Tongue (tissue), 1 donor: ENCODE measurements at regions not wholly inside any gene's neighbourhood (a gene's known extent, or its start where the extent isn't known, plus 50 kb on each side); places are given as distances from the start of the nearest gene placed in this dataset.
"Not testable (repeated sequence)": the region's sequence is repeated elsewhere in the genome, so short reads cannot be mapped to it uniquely, and the experiment has no call there.

Experiments
- DNase-seq: peaks from one replicate; pipeline ENCODE4 v3.0.0-alpha.2; 2015

DNA sequence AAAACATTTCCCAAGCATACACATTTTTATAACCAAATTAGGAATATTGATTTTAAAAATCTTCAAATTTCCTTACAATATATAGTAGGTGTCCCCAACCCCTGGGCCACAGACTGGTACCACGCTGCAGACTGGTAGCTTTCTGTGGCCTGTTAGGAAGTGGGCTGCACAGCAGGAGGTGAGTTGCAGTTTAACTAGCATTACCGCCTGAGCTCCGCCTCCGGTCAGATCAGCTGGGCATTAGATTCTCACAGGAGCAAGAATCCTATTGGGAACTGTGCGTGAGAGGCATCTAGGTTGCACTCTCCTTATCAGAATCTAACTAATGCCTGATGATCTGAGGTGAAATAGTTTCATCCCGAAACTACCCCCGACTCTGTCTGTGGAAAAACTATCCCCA, 62.1 kb downstream of the ZWINT start:
- no peak for DNase-seq

DNA sequence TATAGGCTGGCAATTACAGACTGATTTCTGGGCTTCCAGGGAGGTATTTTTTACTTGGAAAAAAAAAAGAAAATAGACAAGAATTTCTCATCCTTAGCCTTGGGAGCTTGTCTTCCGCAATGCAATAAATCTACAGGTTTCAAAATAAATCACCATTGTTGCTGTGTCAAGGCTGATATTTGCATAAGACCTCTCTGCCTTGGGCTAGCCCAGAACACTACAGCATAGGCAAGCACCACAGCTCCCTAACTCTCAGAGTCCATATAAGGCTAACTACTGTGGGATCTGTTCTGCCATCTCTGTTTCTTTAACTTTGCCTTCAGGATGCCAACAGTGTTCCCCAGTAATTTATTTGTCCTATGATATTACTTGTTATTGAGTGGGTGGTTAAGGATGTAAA, 64.4 kb downstream of the ZWINT start:
- DNase-seq = no peak

DNA sequence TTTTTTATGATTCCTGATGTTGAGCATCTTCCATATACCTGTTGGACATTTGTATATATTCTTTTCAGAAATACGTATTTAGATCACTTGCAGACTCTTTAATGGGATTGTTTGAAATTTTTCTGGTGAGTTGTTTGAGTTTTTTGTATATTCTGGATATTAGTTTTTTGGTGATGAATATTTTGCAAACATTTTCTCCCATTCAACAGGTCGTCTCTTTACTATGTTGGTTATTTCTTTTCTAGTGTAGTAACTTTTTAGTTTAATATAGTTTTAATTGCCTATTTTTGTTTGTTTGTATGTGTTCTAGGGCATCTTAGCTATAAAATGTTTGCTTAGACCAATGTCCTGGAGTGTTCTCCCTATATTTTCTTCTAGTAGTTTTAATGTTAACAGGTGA, 72.7 kb downstream of the ZWINT start:
- DNase-seq = no peak

DNA sequence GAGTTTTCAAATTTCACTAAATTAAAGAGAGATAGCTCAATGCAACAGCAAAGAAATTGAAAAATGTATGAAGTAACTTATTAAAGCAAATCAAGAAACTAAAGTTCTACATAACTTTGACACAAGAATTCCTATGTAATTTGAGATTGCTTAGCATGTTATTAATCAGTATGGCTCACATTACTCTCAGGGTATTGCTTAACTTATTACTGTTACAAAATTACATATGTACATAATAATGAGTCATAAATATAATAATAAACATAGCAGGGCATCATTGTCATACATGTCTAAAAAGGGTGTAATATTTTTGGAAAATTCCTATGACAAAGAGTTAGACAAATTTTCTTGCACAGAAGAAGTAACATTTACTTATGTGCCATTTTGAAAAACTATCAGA, 75.0 kb downstream of the ZWINT start:
- DNase-seq = no peak

DNA sequence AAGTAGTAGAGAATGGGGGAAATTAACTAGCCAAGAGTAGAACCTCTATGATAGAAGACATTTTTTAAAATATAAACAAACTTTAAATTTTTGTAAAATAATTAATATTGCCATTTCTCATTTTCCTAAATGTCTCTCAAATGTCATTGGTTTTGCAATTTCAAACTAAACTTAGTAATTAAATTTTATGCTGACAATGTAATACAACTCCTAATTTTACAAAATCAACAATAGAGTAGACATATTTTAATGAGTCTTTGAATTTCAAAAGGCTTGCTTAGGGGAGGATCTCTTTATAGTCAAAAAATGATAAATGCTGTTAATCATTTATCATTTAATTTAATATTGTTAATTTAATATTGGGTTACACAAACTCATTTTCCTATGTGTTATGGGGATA, 81.8 kb downstream of the ZWINT start:
- no peak for DNase-seq

DNA sequence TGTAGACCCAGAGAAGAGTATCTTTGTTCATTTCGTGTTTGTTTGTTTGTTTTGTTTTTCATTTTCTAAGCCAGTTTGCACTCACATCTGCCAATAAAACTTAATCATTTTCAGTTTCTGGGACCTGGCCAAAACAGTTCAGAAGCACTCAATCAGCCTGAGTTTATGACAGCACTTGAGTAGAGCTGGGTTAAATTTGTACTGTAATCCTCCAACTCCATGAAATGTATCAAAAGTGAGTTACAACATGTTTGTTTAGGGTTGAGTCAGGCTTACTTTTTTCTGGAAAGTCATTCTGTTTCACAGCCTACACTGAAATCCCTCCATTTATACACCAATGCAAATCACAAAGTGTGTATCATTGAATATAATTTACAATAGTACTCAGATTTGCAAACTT, 91.9 kb downstream of the ZWINT start:
- DNase-seq = no peak

DNA sequence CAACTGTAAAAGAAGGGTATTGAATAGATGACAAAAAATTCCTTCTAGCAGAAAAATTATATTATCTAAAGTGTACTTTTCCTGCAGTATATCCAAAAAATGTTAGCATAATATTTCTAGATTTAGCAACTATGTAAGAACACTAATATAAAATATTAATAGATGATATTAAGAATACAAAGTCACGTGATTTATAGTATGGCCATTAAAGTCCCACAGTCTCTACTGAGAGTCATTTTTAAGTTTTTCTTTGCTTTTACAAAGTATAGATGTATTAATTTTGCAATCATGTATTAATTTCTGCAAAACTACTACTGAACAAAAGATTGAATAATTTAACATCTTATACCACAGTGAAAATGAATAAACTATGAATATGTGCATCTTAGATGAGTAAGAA, 94.9 kb downstream of the ZWINT start:
- no peak for DNase-seq

DNA sequence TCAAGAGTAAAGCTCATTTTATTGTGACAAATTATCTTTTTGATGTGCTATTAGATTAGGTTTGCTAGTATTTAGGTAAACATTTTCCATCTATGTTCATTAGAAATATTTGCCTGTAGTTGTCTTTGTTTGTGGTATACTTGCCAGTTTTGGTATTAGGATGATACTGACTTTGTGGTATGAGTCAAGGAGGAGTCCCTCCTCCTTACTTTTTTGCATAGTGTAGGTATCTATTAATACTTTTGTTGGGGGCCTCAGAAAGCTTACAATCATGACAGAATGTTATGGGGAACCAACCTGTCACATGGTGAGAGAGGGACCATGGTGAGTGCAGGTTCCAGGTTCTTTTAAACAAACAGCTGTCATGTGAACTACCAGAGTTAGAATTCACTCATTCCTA, 102.1 kb downstream of the ZWINT start:
- DNase-seq = no peak

DNA sequence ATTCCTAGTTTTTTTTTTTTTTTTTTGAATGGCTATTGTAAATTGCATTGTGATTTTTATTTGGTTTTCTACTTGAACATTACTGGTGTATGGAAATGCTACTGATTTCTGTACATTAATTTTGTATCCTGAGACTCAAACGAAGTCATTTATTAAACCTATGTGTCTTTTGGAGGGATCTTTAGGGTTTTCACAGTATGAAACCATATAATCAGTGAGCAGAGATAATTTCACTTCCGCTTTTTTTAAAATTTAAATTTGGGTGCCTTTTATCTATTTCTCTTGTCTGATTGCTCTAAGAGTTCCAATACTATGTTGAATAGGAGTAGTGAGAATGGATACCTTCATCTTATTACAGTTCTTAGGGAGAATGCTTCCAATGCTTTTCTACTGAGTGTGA, 102.7 kb downstream of the ZWINT start:
- DNase-seq = no peak

DNA sequence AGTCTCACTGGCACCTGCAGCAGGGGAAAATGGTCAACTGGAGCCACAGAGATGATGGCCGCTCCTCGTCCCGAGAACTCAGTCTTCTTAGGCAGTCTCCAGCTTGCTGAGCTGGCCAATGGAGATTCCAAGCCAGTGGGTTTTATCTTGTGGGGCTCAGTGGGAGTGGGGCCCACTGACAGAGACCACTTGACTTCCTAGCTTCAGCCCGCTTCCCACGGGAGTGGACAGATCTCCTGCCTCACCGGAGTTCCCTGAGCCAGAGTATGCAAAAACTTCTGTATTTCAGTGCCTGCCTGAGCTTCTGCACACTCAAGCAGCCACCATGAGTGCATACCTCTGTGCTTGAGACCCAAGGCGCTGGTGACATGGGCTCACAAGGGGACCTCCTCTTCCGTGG, 105.8 kb downstream of the ZWINT start:
- no peak for DNase-seq

DNA sequence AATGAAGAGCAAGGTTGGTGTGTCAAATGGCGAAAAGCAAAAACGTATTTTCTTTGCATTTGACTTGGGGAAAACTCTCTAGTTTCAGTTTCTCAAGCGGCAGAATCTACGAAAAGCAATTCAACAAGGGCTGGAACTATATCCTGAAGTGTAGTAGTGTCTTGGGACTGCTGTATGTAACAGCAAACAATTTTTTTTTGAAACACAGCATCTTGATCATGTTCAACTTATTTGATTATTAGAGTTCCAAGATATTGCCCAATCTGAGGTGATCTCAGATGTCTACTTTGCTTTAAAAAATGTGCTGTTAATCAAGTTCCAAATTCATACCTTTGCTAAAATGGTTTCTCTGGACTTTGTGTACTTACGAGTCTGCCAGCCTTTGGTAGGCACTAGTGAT, 120.6 kb downstream of the ZWINT start:
- no peak for DNase-seq

DNA sequence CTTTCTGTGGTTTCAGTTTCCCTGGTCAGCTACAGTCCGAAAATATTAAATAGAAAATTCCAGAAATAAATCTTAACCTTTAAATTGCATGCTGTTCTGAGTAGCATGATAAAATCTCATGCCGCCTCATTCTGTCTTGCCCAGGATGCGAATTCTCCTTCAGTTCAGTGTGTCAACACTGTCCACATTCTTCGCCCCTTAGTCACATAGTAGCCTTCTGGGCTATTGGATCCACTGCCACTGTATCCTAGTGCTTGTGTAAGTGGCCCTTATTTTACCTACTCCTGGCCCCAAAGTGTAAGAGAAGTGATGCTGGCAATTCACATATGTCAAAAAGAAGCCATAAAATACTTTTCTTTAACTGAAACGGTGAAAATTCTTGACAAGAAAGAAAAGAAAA, 129.6 kb downstream of the ZWINT start:
- no peak for DNase-seq

DNA sequence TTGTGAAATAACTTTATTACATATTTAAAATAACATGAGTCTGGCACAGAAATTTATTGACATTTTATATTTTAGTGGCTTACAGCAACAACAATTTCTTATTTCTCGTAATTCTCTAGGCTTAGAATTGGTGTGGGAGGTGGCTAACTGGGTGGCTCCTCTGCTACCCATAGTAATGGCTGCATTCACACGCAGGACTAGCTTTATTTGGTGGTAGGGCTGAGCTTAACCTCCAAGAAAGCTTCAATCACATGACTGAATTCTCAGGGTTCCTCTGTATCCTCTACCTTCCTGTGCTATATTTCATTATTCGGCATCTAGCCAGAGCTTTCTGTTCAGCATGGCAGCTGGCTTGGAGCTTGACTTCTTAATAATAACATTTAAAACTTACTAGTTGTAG, 138.8 kb downstream of the ZWINT start:
- DNase-seq = no peak

DNA sequence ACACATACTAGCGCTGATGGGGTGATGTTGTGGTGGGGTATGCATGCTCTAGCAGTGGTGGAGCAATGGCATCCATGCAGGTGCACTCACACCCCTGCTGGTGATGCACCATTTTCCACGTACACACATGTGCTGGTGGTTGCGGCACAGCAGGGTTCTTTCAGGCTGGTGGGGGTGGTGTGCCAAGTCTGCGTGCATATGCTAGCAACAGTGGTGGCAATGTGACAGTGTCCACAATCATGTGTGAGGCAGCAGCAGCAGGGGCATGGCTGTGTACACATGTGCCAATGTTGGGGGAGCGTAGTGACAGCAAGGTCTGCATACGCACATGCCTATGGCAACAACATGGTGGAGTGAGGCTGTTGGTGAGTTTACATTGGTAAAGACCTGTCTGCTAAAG, 148.1 kb downstream of the ZWINT start:
- no peak for DNase-seq

DNA sequence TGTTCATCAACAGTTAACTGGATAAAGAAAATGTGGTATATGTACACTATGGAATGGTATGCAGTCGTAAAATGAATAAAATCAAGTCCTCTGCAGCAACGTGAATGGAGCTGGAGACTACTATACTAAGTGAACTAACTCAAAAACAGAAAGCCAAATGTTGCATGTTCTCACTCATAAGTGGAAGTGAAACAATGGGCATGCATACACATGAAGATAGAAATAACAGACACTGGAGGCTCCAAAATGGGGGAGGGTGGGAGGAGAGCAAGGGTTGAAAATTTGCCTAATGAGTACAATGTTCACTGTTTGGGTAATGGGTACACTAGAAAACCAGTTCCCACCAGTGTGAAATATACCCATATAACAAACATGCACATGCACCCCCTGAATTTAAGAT, 179.5 kb downstream of the ZWINT start:
- no peak for DNase-seq

DNA sequence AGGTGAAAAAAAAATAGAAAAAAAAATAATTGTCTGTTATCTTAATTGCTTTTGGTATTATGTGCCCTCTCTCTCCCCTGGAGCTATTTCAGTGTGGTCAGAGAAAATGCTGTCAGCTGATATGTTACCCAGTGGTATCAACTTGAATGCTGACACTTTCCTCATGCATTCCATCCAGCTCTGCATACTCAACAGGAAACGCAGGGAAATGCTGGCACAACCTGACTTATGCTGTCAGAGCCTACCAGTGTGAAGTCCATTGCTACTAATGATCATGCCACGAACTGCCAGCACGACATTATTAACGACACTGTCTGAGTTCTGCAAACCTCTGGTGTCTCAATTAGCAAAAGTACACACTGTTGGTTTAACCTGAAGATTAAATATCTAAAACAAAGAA, 182.8 kb downstream of the ZWINT start:
- no peak for DNase-seq

DNA sequence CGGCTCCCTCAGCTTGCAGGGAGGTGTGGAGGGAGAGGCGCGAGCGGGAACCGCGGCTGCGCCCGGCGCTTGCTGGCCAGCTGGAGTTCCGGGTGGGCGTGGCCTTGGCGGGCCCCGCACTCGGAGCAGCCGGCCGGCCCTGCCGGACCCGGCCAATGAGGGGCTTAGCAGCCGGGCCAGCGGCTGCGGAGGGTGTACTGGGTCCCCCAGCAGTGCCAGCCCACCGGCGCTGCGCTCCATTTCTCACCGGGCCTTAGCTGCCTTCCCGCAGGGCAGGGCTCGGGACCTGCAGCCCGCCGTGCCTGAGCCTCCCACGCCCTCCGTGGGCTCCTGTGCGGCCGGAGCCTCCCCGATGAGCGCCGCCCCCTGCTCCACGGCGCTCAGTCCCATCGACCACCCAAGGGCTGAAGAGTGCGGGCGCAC, 206.0 kb downstream of the ZWINT start:
- not testable (repeated sequence) for DNase-seq

DNA sequence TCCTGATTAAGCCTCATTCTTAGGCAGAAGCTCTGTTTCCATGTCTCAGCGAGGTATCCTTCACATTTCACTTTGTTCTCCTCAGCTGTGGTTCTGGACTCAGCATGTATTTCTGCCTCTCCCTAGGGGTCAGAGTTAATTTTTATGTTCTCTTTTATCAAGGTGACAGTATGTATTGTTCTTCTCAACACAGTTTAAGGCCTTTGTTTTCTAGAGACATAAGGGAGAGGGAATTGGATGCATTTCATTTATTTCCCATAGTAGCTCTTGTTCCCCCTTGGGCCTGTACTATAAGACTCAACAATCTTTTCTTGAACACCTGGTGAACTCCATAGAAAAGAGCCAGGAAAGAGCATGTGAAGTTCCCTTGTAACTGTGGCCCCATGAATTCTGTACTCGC, 214.3 kb downstream of the ZWINT start:
- no peak for DNase-seq

DNA sequence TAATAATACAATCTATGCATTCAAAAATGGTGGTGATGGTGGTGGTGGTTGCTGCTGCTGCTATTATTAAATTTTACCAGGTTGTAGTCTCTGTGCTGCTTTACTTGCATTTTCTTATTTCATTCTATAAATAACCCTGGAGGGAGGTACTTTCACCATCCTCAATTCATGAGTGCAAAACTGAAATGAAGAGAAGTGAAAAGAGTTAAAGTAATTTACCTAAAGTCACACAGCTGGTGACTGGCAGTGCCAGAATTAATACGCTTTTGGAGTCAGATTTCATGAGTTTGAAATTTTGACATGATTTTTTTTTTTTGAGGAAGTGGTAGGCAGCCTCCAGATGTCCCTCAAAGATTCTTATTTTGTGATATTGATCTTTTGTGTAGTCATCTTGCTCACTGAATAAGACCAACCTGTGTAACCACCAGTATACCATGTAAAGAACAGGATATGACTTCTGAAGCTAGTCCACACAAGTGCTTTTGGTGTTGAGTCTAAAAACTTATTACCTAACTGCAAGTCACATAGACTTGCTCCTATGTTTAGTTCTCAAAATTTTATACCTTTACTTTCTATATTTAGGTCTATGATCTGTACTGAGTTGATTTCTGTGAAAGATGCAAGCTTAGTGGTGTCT, 218.8 kb downstream of the ZWINT start:
- DNase-seq = no peak

DNA sequence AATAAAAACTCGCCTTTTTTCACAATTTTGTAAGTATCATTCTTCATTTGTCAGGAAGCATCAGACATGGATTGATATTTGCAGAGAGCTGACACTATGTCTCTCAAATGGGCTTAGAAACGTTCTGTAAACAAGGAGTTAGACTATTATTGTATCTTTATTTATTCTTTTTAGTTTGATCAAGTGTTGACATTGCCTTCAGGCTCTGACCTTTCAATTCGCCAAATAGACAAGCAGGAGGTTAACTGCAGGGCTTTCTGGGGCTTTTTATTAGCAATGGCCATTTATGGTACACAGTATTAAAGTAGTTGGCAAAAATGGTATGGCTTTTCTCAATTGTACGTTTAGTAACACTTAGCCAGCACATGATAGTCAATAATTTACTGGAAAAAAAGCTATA, 221.7 kb downstream of the ZWINT start:
- no peak for DNase-seq

DNA sequence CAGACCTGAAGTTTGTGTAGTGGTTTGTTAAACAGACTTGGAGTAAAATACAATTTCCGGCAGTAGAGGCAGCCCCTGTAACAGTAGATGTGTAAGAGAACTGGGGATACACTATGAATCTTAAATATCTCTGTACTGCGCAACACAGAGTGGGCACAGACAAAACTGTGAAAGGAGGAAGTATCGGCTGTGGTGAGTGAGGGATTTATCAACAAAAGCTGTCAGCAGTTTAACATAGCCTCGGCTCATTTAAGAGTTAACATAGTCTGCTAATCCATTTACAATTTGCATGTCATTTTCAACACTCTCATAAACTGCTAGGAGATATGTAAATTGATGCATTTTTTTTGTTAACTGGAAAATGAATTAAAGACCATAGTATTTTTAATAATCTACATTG, 225.2 kb downstream of the ZWINT start:
- no peak for DNase-seq

DNA sequence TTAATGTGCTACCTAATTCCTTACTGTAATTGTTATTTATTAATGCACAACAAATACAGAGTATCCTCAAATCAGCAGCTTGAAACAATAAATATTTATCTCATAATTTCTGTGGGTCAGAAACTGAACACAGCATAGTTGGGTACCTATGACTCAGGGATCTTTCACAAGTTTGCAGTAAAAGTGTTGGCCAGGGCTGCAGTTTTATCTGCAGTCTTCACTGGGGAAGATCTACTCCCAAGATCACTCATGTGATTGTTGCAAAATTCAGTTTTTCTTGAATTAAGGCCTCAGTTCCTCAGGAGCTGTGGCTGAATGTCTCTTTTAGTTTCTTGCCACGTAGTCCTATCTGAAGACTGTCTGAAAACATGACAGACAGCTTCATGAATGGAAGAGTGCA, 237.8 kb downstream of the ZWINT start:
- no peak for DNase-seq

DNA sequence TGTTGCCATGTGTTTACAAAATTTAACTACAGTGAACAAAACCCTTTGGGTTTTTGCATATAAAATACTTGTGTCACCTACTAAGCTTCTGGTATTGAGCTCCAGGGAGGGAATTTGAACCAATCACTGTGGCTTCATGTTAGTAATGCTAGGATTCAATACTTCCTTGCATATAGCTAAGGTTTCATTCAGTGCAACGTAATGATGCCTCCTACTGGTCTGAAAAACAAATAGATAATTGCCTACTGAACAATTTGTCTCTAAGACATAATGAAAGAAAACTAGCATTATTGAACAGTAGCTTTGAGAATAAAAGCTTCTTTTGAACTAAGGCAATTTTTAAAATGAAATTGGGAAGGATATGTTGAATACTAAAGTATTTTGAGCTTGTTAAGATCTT, 244.4 kb downstream of the ZWINT start:
- DNase-seq = no peak

DNA sequence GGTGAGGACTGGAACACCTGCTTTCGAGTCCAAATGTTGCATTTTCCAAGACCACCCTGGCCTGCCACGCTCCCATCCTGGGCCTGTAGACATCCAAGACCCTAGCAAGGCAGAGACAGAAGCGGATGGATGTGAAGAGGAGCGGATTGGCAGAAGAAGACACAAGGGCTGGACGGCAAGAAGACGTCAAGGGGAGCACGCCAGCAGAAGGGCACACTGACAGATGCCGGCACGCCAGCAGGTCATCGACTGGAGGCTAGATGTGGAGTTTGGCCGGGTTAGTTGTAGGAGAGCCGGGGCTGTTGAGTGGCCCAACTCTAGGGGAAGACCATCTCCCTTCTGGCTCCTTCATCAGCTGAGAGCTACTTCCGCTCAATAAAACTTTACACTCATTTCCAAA, 251.6 kb downstream of the ZWINT start:
- no peak for DNase-seq

DNA sequence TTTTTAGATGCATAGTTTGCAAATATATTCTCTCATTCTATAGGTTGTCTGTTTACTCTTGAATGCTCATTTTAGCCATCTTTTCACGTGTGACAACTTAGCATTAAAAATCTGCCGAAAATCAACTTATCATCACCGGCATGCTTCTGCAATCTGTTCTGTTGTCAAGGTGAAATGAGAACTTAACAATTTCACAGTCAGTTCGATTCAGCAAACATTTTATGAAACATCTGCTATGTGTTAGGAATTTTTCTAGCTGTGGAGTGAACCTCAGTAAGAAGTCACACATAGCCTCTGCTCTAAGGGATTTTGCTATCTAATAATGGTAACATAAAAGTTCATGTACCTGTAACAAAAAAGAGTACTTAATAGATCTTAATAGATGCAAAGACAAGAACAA, 256.1 kb downstream of the ZWINT start:
- no peak for DNase-seq
